Liver (tissue), 3 donors: ENCODE measurements at regions not wholly inside any gene's neighbourhood (a gene's known extent, or its start where the extent isn't known, plus 50 kb on each side); places are given as distances from the start of the nearest gene placed in this dataset.

Experiments used
- GABPA ChIP-seq, 2 donors: IDR thresholded peaks in 1 of 2; conservative IDR thresholded peaks in 1 of 2; 2 replicates each; pipeline ENCODE4 v1.6.1; 2016; ENCODE audit warnings: antibody characterized with exemption in 2 of 2, mild to moderate bottlenecking in 1 of 2, moderate library complexity in 1 of 2
- JUND ChIP-seq, 2 donors: IDR thresholded peaks; 2 replicates each; pipeline ENCODE4 v1.6.1; 2016; ENCODE audit warnings: antibody characterized with exemption in 2 of 2
- MAX ChIP-seq: IDR thresholded peaks from 2 replicates; pipeline ENCODE4 v1.6.1; 2016; ENCODE audit warnings: antibody characterized with exemption
- RAD21 ChIP-seq, 2 donors: IDR thresholded peaks; 2 replicates each; pipeline ENCODE4 v1.6.1; 2016; ENCODE audit warnings: antibody characterized with exemption in 2 of 2, mild to moderate bottlenecking in 2 of 2
- RXRA ChIP-seq, 2 donors: IDR thresholded peaks; 2 replicates each; pipeline ENCODE4 v1.6.1; 2017 to 2018; ENCODE audit warnings: antibody characterized with exemption in 2 of 2, mild to moderate bottlenecking in 1 of 2
- SP1 ChIP-seq: IDR thresholded peaks from 2 replicates; pipeline ENCODE4 v1.6.1; 2018; ENCODE audit warnings: antibody characterized with exemption, mild to moderate bottlenecking
- TAF1 ChIP-seq: conservative IDR thresholded peaks from 2 replicates; pipeline ENCODE4 v1.6.1; 2016; ENCODE audit warnings: antibody characterized with exemption, mild to moderate bottlenecking
- YY1 ChIP-seq: IDR thresholded peaks from 2 replicates; pipeline ENCODE4 v1.6.1; 2016; ENCODE audit warnings: antibody characterized with exemption, mild to moderate bottlenecking
- ZBTB33 ChIP-seq: IDR thresholded peaks from 2 replicates; pipeline ENCODE4 v1.6.1; 2016; ENCODE audit warnings: antibody characterized with exemption
- TF ChIP-seq, protein P1 (sequence below): fragments of 150-350 bp; IDR thresholded peaks from 2 replicates; pipeline ENCODE4 v1.5.1; 2017; ENCODE audit warnings: improper control_type of control experiment, low read depth, low read length; ENCODE audit not compliant: missing input control
- TF ChIP-seq, protein P2 (sequence below): IDR thresholded peaks from 2 replicates; pipeline ENCODE4 v1.6.1; 2016; ENCODE audit warnings: antibody characterized with exemption, mild to moderate bottlenecking
- TF ChIP-seq, protein P3 (sequence below): IDR thresholded peaks from 2 replicates; pipeline ENCODE4 v1.6.1; 2016; ENCODE audit warnings: antibody characterized with exemption
- donor health status: healthy.
- donor health status: healthy.

DNA sequence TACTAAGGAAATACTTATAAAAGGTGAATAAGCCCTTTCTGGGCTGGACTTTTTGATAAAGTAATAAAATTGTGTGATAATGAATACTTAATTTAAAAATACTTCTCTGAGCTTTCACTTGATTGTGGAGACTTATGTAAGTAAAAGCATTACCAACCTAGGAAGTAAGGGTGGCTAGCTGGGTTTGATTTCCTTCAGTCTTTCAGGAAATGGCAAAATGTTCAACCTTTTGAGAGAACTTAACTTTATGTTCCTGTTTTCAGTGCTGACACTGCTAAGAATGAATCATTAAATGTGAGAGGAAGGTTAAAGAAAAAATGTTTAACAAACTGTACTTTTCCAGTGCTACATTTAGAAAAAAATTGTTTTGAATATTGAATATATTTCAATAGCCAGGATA, 900.3 kb downstream of the METTL15 start:
- TF ChIP-seq, protein P1, sequence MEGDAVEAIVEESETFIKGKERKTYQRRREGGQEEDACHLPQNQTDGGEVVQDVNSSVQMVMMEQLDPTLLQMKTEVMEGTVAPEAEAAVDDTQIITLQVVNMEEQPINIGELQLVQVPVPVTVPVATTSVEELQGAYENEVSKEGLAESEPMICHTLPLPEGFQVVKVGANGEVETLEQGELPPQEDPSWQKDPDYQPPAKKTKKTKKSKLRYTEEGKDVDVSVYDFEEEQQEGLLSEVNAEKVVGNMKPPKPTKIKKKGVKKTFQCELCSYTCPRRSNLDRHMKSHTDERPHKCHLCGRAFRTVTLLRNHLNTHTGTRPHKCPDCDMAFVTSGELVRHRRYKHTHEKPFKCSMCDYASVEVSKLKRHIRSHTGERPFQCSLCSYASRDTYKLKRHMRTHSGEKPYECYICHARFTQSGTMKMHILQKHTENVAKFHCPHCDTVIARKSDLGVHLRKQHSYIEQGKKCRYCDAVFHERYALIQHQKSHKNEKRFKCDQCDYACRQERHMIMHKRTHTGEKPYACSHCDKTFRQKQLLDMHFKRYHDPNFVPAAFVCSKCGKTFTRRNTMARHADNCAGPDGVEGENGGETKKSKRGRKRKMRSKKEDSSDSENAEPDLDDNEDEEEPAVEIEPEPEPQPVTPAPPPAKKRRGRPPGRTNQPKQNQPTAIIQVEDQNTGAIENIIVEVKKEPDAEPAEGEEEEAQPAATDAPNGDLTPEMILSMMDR, result no peak
- TF ChIP-seq GABPA (IDR thresholded peaks at IDR 0.05 in 1 of 2, conservative IDR thresholded peaks at IDR 0.05 in 1 of 2) (no peak), ZBTB33 (no peak), RXRA (IDR thresholded peaks at IDR 0.05) (no peak), JUND (IDR thresholded peaks at IDR 0.05) (no peak), RAD21 (IDR thresholded peaks at IDR 0.05) (no peak), SP1 (no peak), MAX (no peak), TAF1 (no peak), YY1 (no peak)
- TF ChIP-seq, protein P2, sequence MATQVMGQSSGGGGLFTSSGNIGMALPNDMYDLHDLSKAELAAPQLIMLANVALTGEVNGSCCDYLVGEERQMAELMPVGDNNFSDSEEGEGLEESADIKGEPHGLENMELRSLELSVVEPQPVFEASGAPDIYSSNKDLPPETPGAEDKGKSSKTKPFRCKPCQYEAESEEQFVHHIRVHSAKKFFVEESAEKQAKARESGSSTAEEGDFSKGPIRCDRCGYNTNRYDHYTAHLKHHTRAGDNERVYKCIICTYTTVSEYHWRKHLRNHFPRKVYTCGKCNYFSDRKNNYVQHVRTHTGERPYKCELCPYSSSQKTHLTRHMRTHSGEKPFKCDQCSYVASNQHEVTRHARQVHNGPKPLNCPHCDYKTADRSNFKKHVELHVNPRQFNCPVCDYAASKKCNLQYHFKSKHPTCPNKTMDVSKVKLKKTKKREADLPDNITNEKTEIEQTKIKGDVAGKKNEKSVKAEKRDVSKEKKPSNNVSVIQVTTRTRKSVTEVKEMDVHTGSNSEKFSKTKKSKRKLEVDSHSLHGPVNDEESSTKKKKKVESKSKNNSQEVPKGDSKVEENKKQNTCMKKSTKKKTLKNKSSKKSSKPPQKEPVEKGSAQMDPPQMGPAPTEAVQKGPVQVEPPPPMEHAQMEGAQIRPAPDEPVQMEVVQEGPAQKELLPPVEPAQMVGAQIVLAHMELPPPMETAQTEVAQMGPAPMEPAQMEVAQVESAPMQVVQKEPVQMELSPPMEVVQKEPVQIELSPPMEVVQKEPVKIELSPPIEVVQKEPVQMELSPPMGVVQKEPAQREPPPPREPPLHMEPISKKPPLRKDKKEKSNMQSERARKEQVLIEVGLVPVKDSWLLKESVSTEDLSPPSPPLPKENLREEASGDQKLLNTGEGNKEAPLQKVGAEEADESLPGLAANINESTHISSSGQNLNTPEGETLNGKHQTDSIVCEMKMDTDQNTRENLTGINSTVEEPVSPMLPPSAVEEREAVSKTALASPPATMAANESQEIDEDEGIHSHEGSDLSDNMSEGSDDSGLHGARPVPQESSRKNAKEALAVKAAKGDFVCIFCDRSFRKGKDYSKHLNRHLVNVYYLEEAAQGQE, result no peak
- TF ChIP-seq, protein P3, sequence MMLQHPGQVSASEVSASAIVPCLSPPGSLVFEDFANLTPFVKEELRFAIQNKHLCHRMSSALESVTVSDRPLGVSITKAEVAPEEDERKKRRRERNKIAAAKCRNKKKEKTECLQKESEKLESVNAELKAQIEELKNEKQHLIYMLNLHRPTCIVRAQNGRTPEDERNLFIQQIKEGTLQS, result no peak
